NCI-H2196 (cell line): ENCODE measurements at regions not wholly inside any gene's neighbourhood (a gene's known extent, or its start where the extent isn't known, plus 50 kb on each side); places are given as distances from the start of the nearest gene placed in this dataset.
"Not testable (repeated sequence)": the region's sequence is repeated elsewhere in the genome, so short reads cannot be mapped to it uniquely, and the experiment has no call there.

ENCODE experiments used
- DNase-seq: peaks from one replicate; lab custom pipeline; 2025; ENCODE audit not compliant: unreplicated experiment; lab: John Stamatoyannopoulos, UW

- DNase-seq = not testable (repeated sequence)
These were observed 330.1 kb upstream of the AR start for GRCh38 chrX:67213686-67214085.

- no peak for DNase-seq
These were observed 335.9 kb upstream of the AR start for GRCh38 chrX:67207912-67208311.

GRCh38 chrX:67159437-67159836, 384.4 kb upstream of the AR start:
- DNase-seq = no peak

- DNase-seq = no peak
These were observed 429.2 kb upstream of the AR start for GRCh38 chrX:67114635-67115034.

GRCh38 chrX:67105758-67106116, 438.1 kb upstream of the AR start:
- DNase-seq = no peak

GRCh38 chrX:67104982-67105757, 438.7 kb upstream of the AR start:
- no peak for DNase-seq

- no peak for DNase-seq
These were observed 443.6 kb upstream of the AR start for GRCh38 chrX:67100031-67100884.

GRCh38 chrX:67094061-67094460, 449.8 kb upstream of the AR start:
- no peak for DNase-seq

- no peak for DNase-seq
These were observed 411.9 kb upstream of the EDA2R start for GRCh38 chrX:67050760-67051159.

GRCh38 chrX:67044866-67045265, 406.0 kb upstream of the EDA2R start:
- no peak for DNase-seq

GRCh38 chrX:67044029-67044653, 405.3 kb upstream of the EDA2R start:
- DNase-seq = no peak

- no peak for DNase-seq
These were observed 365.6 kb upstream of the EDA2R start for GRCh38 chrX:67004451-67004850.

GRCh38 chrX:66994729-66995128, 355.9 kb upstream of the EDA2R start:
- DNase-seq = no peak

GRCh38 chrX:66992077-66992476, 353.2 kb upstream of the EDA2R start:
- not testable (repeated sequence) for DNase-seq

GRCh38 chrX:66988331-66988730, 349.5 kb upstream of the EDA2R start:
- DNase-seq = no peak

- DNase-seq = no peak
These were observed 322.8 kb upstream of the EDA2R start for GRCh38 chrX:66961665-66962064.

GRCh38 chrX:66931713-66932112, 292.8 kb upstream of the EDA2R start:
- no peak for DNase-seq

- not testable (repeated sequence) for DNase-seq
These were observed 291.6 kb upstream of the EDA2R start for GRCh38 chrX:66930516-66930915.

- no peak for DNase-seq
These were observed 281.4 kb upstream of the EDA2R start for GRCh38 chrX:66920296-66920695.

- no peak for DNase-seq
These were observed 280.5 kb upstream of the EDA2R start for GRCh38 chrX:66919280-66919832.

GRCh38 chrX:66918511-66918910, 279.6 kb upstream of the EDA2R start:
- DNase-seq = no peak

- no peak for DNase-seq
These were observed 277.0 kb upstream of the EDA2R start for GRCh38 chrX:66915893-66916292.
